ENCODE measurements at regions not wholly inside any gene's neighbourhood (a gene's known extent, or its start where the extent isn't known, plus 50 kb on each side); places are given as distances from the start of the nearest gene placed in this dataset.
"Not testable (repeated sequence)": the region's sequence is repeated elsewhere in the genome, so short reads cannot be mapped to it uniquely, and the experiment has no call there.

- DNase-seq: no peak
- H3K27me3 ChIP-seq (ENCODE audit: control insufficient read depth, insufficient read depth, low read length): no peaks in the 10 kb centered on the region
- no peaks in the 10 kb centered on the region for H3K36me3 ChIP-seq (replicated peaks; ENCODE audit: control insufficient read depth, insufficient read depth, low read length)
- H3K4me3 ChIP-seq (ENCODE audit: insufficient read depth, low read depth, low read length): no peak overlapping the region
Measured at GRCh38 chr5:71807909-71808308, 88.8 kb downstream of the CARTPT start.

DNA sequence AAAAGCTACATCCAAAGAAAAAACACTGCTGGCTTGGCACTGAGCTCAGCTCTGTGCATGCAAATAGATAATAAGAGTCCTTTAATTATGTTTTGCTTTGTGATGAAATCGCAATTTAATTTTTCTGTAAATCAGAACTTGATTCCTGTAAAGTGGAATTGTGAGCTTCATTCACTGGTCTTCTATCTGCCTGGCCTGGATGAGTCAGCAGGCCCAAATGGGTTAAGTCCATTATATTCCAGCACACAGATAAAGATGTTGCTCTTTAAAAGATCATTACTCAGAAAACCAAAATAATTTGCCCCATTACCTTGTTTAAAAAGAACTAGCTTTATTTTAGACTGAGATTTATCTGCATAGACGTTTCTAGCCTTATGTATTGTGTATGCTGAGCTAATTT is 90.4 kb downstream of the CARTPT start:
- no peak for DNase-seq
- no peaks in the 10 kb centered on the region for H3K36me3 ChIP-seq (replicated peaks; ENCODE audit: control insufficient read depth, insufficient read depth, low read length)
- no peaks in the 10 kb centered on the region for H3K27me3 ChIP-seq (ENCODE audit: control insufficient read depth, insufficient read depth, low read length)
- H3K4me3 ChIP-seq (ENCODE audit: insufficient read depth, low read depth, low read length): no peak overlapping the region

GRCh38 chr5:71810023-71810422 is 90.9 kb downstream of the CARTPT start:
- Histone ChIP-seq H3K36me3 (replicated peaks; ENCODE audit: control insufficient read depth, insufficient read depth, low read length) (no peaks in the 10 kb centered on the region), H3K27me3 (ENCODE audit: control insufficient read depth, insufficient read depth, low read length) (no peaks in the 10 kb centered on the region), H3K4me3 (ENCODE audit: insufficient read depth, low read depth, low read length) (no peak overlapping the region)
- DNase-seq: no peak

DNA sequence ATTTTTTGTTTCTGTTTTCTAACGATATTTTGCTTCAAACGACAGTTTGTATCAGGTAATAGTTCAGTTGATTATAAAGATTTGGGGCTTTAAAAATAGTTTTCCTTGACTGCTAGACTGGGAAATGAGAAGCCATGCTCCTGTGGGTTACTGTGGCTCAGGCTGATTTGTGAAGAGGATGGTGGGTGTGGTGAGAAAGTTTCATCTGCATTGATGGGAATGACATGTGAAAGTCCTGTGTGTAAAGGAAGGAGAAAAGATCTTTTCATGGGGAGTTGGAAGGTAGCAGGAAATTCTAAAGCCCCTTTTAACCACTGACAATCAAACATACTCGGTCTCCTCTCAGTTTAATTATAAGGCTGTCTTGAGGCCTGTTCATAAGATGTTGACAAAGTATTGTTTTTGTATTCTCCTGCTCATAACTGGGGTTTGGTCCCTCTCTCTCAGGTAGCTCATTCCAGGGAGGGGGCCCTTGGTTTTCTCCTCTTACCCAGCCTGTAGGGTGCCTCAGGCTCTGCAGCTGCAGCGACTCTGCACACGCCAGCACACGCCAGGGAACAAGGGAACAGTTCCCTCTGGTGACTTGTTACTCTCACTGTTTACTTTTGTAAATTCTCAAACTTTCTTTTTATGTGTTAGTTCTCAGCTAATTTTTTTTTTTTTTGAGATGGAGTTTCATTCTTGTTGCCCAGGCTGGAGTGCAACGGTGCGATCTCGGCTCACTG is 91.6 kb downstream of the CARTPT start:
- Histone ChIP-seq H3K4me3 (ENCODE audit: insufficient read depth, low read depth, low read length) (no peak overlapping the region), H3K27me3 (ENCODE audit: control insufficient read depth, insufficient read depth, low read length) (no peaks in the 10 kb centered on the region), H3K36me3 (replicated peaks; ENCODE audit: control insufficient read depth, insufficient read depth, low read length) (no peaks in the 10 kb centered on the region)
- DNase-seq: no peak

DNA sequence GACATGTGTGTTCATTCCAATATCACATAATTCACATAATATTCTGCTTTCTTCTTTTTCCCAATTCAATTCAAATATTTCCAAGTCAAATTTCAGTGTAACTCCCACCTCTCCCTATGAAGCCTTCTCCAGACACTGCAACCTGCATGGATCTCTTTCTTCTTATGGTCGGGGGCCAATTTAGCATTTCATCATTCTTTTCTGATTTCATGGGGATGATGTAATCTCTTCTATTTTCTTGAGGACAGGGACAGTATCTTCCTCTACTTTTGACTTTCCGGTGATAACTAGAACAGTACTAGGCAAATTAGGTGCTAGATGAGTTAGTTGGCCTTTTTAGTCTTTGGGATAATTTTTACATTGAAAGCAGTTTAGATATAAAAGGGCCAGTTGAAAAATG is 92.7 kb downstream of the CARTPT start:
- no peak overlapping the region for H3K4me3 ChIP-seq (ENCODE audit: insufficient read depth, low read depth, low read length)
- no peaks in the 10 kb centered on the region for H3K27me3 ChIP-seq (ENCODE audit: control insufficient read depth, insufficient read depth, low read length)
- DNase-seq: no peak
- no peaks in the 10 kb centered on the region for H3K36me3 ChIP-seq (replicated peaks; ENCODE audit: control insufficient read depth, insufficient read depth, low read length)

DNA sequence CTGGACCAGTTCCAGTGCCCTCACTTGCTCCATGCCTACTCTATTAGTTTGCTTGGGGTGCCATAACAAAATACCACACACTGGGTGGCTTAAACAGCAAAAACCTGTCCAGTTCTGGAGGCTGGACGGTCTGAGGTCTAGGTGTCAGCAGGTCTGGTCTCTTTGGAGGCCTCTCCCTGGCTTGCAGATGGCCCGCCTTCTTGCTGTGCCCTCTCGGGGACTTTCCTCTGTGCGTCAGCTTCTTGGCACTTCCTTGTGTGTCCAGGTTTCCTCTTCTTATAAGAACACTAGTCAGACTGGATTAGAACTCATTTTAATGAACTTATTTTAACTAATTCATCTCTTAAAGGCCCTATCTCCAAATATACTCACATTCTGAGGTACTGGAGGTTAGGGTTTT is 97.2 kb downstream of the CARTPT start:
- Histone ChIP-seq H3K27me3 (ENCODE audit: control insufficient read depth, insufficient read depth, low read length) (no peaks in the 10 kb centered on the region), H3K36me3 (replicated peaks; ENCODE audit: control insufficient read depth, insufficient read depth, low read length) (no peaks in the 10 kb centered on the region), H3K4me3 (ENCODE audit: insufficient read depth, low read depth, low read length) (no peak overlapping the region)
- no peak for DNase-seq

GRCh38 chr5:71817891-71818290 is 98.8 kb downstream of the CARTPT start:
- Histone ChIP-seq H3K27me3 (ENCODE audit: control insufficient read depth, insufficient read depth, low read length) (no peaks in the 10 kb centered on the region), H3K4me3 (ENCODE audit: insufficient read depth, low read depth, low read length) (no peak overlapping the region)

DNA sequence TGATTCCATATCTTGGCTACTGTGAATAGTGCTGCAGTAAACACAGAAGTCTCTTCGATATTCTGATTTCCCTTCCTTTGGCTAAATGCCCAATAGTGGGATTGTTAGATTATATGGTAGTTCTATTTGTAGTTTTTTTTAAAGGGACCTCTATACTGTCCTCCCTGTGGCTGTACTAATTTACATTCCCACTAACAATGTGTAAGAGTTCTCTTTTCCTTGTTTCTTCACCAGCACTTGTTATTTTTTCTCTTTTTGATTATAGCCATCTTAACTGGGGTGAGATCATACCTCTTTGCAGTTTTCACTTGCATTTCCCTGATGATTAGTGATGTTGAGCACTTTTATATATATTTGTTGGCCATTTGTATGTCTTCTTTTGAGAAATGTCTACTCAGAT is 102.0 kb downstream of the CARTPT start:
- no peaks in the 10 kb centered on the region for H3K27me3 ChIP-seq (ENCODE audit: control insufficient read depth, insufficient read depth, low read length)
- H3K4me3 ChIP-seq (ENCODE audit: insufficient read depth, low read depth, low read length): no peak overlapping the region
- H3K36me3 ChIP-seq (replicated peaks; ENCODE audit: control insufficient read depth, insufficient read depth, low read length): no peaks in the 10 kb centered on the region
- DNase-seq: no peak

More at GRCh38 chr5:71817891-71818290, 98.8 kb downstream of the CARTPT start:
- no peak for DNase-seq
- no peaks in the 10 kb centered on the region for H3K36me3 ChIP-seq (replicated peaks; ENCODE audit: control insufficient read depth, insufficient read depth, low read length)

- H3K27me3 ChIP-seq (ENCODE audit: control insufficient read depth, insufficient read depth, low read length); DNase-seq; H3K36me3 ChIP-seq (replicated peaks; ENCODE audit: control insufficient read depth, insufficient read depth, low read length); H3K4me3 ChIP-seq (ENCODE audit: insufficient read depth, low read depth, low read length): not testable (repeated sequence)
Measured at GRCh38 chr5:71822065-71822464, 103.0 kb downstream of the CARTPT start.

DNA sequence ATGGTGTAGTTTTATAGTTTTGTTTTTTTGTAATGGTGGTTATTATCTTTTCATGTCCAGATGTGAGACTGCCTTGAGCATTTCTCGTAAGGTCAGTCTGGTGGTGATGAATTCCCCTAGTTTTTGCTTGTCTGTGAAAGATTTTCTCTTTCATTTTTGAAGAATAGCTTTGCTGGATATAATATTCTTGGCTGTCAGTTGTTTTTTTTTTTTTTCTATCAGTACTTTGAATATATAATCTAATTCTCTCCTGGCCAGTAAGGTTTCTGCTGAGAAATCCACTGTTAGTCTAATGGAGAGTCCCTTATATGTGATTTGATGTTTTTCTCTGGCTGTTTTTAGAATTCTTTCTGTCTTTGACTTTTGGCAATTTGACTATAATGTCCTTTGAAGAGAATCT is 106.9 kb downstream of the CARTPT start:
- Histone ChIP-seq H3K27me3 (ENCODE audit: control insufficient read depth, insufficient read depth, low read length) (no peaks in the 10 kb centered on the region), H3K4me3 (ENCODE audit: insufficient read depth, low read depth, low read length) (no peak overlapping the region)
- DNase-seq: no peak

DNA sequence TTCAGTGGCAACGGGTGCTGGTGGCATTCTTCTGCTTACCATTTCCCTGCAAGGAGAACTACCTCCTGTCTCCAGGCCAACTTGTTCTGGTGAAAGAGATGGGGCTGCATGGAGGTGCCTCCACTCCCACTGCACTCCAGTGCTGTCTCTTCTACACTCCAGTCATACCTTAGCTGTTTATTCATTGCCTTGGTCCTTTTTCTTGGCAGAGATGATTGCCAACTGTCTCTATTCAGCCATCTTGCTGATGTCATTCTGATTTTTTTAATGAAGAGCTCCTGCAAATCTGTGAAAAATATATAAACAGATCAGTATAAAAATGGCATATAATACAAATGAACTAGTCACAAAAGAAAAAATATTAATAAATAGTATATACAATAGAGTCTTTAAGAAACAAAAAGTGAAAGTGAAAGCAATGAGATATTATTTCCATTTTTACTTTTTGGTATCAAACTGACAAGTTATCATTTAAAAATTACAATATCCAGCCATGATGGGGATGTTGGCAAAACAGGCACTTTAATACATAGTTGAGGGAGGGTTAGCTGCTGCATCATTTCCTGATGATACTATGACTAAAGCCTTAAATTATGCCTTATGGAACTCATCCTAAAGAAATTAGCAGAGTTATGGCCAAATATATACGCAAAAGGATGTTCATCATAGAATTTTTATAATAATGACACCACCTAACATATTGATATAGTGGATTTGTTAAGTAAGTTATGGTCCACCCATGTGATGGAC is 109.4 kb downstream of the CARTPT start:
- Histone ChIP-seq H3K4me3 (ENCODE audit: insufficient read depth, low read depth, low read length) (no peak overlapping the region), H3K27me3 (ENCODE audit: control insufficient read depth, insufficient read depth, low read length) (no peaks in the 10 kb centered on the region), H3K36me3 (replicated peaks; ENCODE audit: control insufficient read depth, insufficient read depth, low read length) (no peaks in the 10 kb centered on the region)
- no peak for DNase-seq

More for the DNA sequence above, 106.9 kb downstream of the CARTPT start:
- H3K36me3 ChIP-seq (replicated peaks; ENCODE audit: control insufficient read depth, insufficient read depth, low read length): no peaks in the 10 kb centered on the region

GRCh38 chr5:71829206-71829605 is 110.1 kb downstream of the CARTPT start:
- no peak overlapping the region for H3K4me3 ChIP-seq (ENCODE audit: insufficient read depth, low read depth, low read length)
- H3K36me3 ChIP-seq (replicated peaks; ENCODE audit: control insufficient read depth, insufficient read depth, low read length): no peaks in the 10 kb centered on the region
- H3K27me3 ChIP-seq (ENCODE audit: control insufficient read depth, insufficient read depth, low read length): no peaks in the 10 kb centered on the region
- DNase-seq: no peak

- Histone ChIP-seq H3K27me3 (ENCODE audit: control insufficient read depth, insufficient read depth, low read length) (no peaks in the 10 kb centered on the region), H3K36me3 (replicated peaks; ENCODE audit: control insufficient read depth, insufficient read depth, low read length) (no peaks in the 10 kb centered on the region), H3K4me3 (ENCODE audit: insufficient read depth, low read depth, low read length) (no peak overlapping the region)
- peak; percentile 36 for DNase-seq
Measured at GRCh38 chr5:71830681-71831539, 111.8 kb downstream of the CARTPT start.

DNA sequence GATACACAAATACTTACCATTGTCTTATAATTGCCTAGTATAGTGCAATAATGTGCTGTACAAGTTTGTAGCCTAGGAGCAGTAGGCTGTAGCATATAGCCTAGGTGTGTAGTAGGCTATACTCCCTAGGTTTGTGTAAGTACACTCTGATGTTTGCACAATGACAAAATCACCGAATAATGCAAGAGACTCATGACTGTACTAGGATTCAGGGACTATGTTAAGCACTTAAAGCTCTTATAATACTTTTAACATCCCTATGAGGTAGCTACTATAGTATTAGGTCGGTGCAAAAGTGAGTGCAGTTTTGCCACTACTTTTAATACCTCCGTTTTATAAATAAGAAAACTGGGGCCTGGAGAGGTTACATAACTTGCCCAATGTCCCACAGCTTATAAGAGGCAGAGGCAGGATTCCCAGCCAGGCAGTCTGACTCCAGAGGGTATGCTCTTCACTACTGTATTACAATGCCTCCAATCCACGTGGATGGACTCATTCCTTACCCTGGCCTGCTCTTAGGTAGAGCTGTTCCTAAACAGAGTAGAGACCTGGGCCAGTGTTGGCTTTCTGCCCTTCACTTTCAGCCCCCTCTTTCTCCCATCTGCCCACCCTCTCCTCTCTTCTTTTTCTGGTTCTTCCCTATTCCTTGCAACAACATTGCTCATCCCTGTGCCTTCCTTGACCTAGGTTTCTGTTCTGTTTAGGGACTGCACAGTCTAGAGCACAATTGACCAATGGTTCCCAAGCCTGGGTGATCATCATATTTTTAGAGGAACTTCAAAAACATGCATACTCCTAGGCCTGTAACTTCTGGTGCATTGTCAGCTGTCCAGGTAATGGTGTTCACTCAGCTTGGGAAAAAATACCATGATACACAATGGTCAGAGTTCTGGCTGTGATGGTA is 114.0 kb downstream of the CARTPT start:
- Histone ChIP-seq H3K27me3 (ENCODE audit: control insufficient read depth, insufficient read depth, low read length) (no peaks in the 10 kb centered on the region), H3K36me3 (replicated peaks; ENCODE audit: control insufficient read depth, insufficient read depth, low read length) (no peaks in the 10 kb centered on the region)
- no peak for DNase-seq

More for the DNA sequence above, 114.0 kb downstream of the CARTPT start:
- H3K4me3 ChIP-seq (ENCODE audit: insufficient read depth, low read depth, low read length): no peak overlapping the region
